Activated naive CD4-positive, alpha-beta T cell treated with anti-CD3 and anti-CD28 coated beads, Interleukin-2, amount 50 U/mL, for 16 hours (primary cell): ENCODE measurements at regions not wholly inside any gene's neighbourhood (a gene's known extent, or its start where the extent isn't known, plus 50 kb on each side); places are given as distances from the start of the nearest gene placed in this dataset.
"Not testable (repeated sequence)": the region's sequence is repeated elsewhere in the genome, so short reads cannot be mapped to it uniquely, and the experiment has no call there.

Source experiments
- DNase-seq: peaks from one replicate; pipeline ENCODE4 v3.0.0-alpha.2; 2020

- DNase-seq, result no peak
These were observed 381.5 kb upstream of the STXBP6 start for GRCh38 chr14:25431211-25432076.

GRCh38 chr14:25430808-25431207 is 380.9 kb upstream of the STXBP6 start:
- no peak for DNase-seq

GRCh38 chr14:25412998-25413397 is 363.1 kb upstream of the STXBP6 start:
- no peak for DNase-seq

- DNase-seq, result no peak
These were observed 362.1 kb upstream of the STXBP6 start for GRCh38 chr14:25411781-25412757.

GRCh38 chr14:25406818-25407217 is 356.9 kb upstream of the STXBP6 start:
- DNase-seq, result no peak

- DNase-seq, result no peak
These were observed 350.8 kb upstream of the STXBP6 start for GRCh38 chr14:25400607-25401206.

GRCh38 chr14:25396128-25396527 is 346.2 kb upstream of the STXBP6 start:
- DNase-seq, result no peak

- no peak for DNase-seq
These were observed 344.9 kb upstream of the STXBP6 start for GRCh38 chr14:25394791-25395391.

GRCh38 chr14:25394356-25394755 is 344.4 kb upstream of the STXBP6 start:
- DNase-seq, result no peak

GRCh38 chr14:25389948-25390347 is 340.0 kb upstream of the STXBP6 start:
- no peak for DNase-seq

- no peak for DNase-seq
These were observed 331.6 kb upstream of the STXBP6 start for GRCh38 chr14:25381498-25381897.

- DNase-seq, result no peak
These were observed 325.7 kb upstream of the STXBP6 start for GRCh38 chr14:25375639-25376038.

- no peak for DNase-seq
These were observed 321.1 kb upstream of the STXBP6 start for GRCh38 chr14:25371068-25371467.

- not testable (repeated sequence) for DNase-seq
These were observed 320.1 kb upstream of the STXBP6 start for GRCh38 chr14:25370057-25370456.

- no peak for DNase-seq
These were observed 308.4 kb upstream of the STXBP6 start for GRCh38 chr14:25358330-25358729.

- no peak for DNase-seq
These were observed 301.3 kb upstream of the STXBP6 start for GRCh38 chr14:25351269-25351668.

GRCh38 chr14:25350802-25351201 is 300.9 kb upstream of the STXBP6 start:
- no peak for DNase-seq

- DNase-seq, result no peak
These were observed 300.1 kb upstream of the STXBP6 start for GRCh38 chr14:25350021-25350420.

GRCh38 chr14:25349269-25349668 is 299.3 kb upstream of the STXBP6 start:
- DNase-seq, result no peak

GRCh38 chr14:25340882-25341281 is 290.9 kb upstream of the STXBP6 start:
- no peak for DNase-seq

GRCh38 chr14:25322784-25323183 is 272.8 kb upstream of the STXBP6 start:
- DNase-seq, result no peak

GRCh38 chr14:25316007-25316406 is 266.1 kb upstream of the STXBP6 start:
- not testable (repeated sequence) for DNase-seq

- DNase-seq, result no peak
These were observed 258.3 kb upstream of the STXBP6 start for GRCh38 chr14:25308244-25308643.
